LNCAP (cell line): ENCODE measurements at regions not wholly inside any gene's neighbourhood (a gene's known extent, or its start where the extent isn't known, plus 50 kb on each side); places are given as distances from the start of the nearest gene placed in this dataset.

Source experiments
- CTCF ChIP-seq: fragments of 450-650 bp; IDR thresholded peaks from 2 replicates; pipeline ENCODE4 v1.5.1; 2017; ENCODE audit warnings: mild to moderate bottlenecking

DNA sequence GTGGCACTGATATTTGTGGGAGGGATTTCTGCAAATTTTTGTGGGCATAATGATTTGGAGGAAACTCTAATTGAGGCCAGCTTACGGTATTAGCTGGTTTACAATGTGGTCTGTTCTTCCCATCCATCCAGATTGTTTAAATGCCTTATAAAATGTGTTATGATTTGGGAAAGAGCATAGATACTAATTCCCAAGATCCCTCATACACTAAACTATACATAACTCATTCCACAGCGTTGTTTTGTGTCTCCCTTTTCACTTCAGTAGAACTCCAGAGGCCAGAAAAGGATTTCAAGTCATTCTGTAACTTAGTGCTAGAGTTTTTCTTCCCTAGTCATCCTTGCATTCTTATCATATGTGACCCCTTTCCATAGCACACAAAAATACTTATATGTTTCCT is 292.6 kb upstream of the NT5E start:
- no peak for TF ChIP-seq CTCF

DNA sequence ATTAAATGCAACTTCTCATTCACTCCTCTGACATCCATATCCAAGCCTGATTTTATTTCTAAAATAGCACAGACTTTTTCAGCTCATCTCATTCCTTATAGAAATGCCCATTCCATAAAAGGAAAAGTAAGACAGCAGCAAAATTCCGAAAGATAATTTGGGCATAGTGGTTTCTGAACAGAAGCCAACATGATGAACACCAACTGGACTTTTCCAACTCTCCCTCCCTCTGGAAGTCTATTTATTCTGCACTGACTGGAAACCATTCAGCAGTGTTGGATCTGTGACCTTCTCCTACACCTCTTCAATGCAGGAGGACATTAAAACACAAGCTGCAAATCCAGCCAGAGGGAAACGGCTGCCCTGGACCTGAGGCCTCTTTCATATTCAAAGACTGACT is 306.2 kb upstream of the NT5E start:
- TF ChIP-seq CTCF: no peak

DNA sequence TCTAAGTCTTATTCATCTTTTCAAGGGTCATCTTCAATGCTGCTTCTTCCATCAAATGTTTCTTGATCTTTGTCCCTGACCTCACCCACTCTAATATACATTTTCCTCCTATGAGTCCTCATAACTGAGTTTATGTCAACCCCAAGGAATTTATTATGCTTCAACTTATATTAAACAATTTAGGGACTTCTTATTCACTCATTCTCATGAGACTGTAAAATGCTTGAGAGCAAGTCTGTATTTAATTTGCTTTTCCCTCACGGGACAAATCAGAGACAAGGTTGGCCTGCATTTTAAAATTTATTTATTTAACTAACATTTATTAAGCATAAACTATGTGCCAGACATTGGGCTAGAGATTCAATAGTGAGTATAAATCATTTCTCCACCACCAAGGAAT is 312.0 kb upstream of the NT5E start:
- no peak for TF ChIP-seq CTCF

DNA sequence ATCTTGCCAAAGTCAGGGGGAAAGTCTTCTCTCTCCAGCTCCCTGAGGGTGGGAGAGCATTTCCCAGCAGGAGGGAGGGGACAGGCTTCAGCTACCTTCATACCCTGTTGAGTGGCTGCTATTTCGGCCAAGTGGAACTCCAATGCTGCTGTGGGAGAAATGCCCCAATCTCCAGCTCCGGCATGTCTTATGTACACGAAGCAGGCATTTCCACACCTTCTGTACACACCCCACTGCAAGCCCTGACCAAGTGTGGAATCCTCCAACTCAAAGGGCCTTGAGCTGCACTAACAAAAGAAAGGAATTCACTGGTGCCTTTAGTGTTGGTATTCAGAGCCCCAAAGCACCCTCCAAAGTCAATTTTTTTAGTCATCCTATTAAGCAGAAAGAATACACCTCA is 313.6 kb upstream of the NT5E start:
- no peak for TF ChIP-seq CTCF

DNA sequence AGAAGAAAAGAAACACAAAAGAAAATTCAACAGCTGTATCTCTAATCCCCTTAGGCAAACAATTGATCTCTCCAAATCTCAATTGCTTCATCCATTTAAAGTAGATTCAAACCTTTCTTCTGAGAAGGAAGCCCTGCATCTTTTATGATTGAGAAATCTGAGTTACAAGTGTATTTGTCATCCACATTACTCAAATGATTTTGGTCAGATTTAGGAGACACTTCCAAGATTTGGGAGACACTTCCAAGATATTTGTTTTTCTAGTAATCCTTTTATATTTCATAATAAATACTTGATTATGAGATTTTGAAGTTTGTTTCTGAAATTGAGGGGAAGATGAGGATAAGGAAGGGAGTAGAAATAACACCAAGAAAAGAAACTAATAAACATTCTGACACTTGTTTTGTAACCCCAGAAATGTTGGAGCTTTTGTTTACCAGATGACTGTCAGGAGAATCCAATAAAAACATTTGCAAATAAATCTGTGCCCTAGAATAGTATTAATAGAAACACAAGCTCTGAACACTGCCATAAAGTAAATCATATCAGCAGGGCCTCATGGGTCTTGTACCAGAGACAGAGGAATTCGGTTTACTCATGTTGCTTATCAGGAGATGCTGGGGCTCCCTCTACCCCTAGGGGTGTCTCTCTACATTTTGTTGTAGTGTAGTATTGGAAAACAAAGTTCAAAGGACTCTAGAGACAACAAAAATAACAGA is 314.3 kb upstream of the NT5E start:
- TF ChIP-seq CTCF: no peak

- TF ChIP-seq CTCF: no peak
These were observed 315.7 kb upstream of the NT5E start for GRCh38 chr6:85134172-85134571.

DNA sequence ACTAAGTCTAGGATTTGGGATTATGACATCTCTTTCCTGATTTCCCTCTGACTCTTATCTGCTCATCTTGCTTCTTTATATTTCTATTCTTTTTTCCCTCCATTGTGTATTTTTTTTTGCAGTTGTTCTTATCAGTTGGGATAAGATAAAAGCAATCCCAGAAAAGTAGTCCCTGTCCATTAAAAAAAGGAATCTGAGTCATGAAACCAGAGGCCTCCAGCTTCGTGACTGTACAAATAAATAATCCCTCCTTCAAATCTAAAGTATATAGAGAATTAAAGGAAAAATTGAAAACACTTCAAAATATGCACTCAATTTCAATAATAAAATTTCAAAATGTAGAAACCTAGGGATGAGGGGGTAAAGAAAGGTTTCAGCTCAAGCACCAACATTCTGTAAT is 317.8 kb upstream of the NT5E start:
- no peak for TF ChIP-seq CTCF

- no peak for TF ChIP-seq CTCF
These were observed 319.1 kb upstream of the NT5E start for GRCh38 chr6:85130743-85131142.
